T-cell (primary cell): ENCODE measurements at regions not wholly inside any gene's neighbourhood (a gene's known extent, or its start where the extent isn't known, plus 50 kb on each side); places are given as distances from the start of the nearest gene placed in this dataset.

Source experiments
- ATAC-seq, 4 experiments: fragments of 200-7000 bp in 3 of 4; fragments of 150-1000 bp in 1 of 4; cut with Tn5 transposase; replicated peaks in 1 of 4; 1 replicate in 3 of 4; 2 replicates in 1 of 4; pipeline ENCODE4 v1.10.0; 2021; ENCODE audit warnings: moderate library complexity in 3 of 4, mild to moderate bottlenecking in 2 of 4, moderate number of reproducible peaks in 1 of 4
- CTCF ChIA-PET, 2 donors: fragments of 300-600 bp; sonication (Branson Sonifier 250); formaldehyde crosslinking; loops; one replicate each; lab custom pipeline; 2022; ENCODE audit warnings: antibody characterized with exemption in 2 of 2; lab: Charles Lee
- POLR2A ChIA-PET, 2 donors: fragments of 300-600 bp; sonication (Branson Sonifier 250); formaldehyde crosslinking; loops; one replicate each; lab custom pipeline; 2022; ENCODE audit warnings: antibody characterized with exemption in 2 of 2; lab: Charles Lee
- DNase-seq, 35 experiments: peaks; one replicate each; pipeline versions ENCODE4 v3.0.0 to v3.0.0-alpha.2; 2013 to 2023
- H3K27ac ChIP-seq: one replicate; pipeline ENCODE4 v1.5.1; 2013; ENCODE audit warnings: low read length
- H3K27me3 ChIP-seq, 2 experiments: replicated peaks in 1 of 2; 1 replicate in 1 of 2; 2 replicates in 1 of 2; pipeline versions ENCODE4 v1.6.1 to v1.7.0; 2013; ENCODE audit warnings: low read length in 1 of 2, mixed read lengths in 1 of 2; ENCODE audit not compliant: control insufficient read depth in 2 of 2, insufficient read depth in 2 of 2; ENCODE audit errors: extremely low read depth in 1 of 2
- H3K36me3 ChIP-seq, 2 donors: 1 replicate in 1 of 2; 2 replicates in 1 of 2; pipeline versions ENCODE4 v1.6.1 to v1.7.0; 2013; ENCODE audit warnings: low read length in 1 of 2; ENCODE audit not compliant: control insufficient read depth in 2 of 2, insufficient read depth in 1 of 2; ENCODE audit errors: extremely low read depth in 1 of 2
- H3K4me1 ChIP-seq, 2 experiments: 1 replicate in 1 of 2; 2 replicates in 1 of 2; pipeline versions ENCODE4 v1.6.1 to v1.7.0; 2013; ENCODE audit warnings: low read length in 2 of 2, mixed read lengths in 1 of 2; ENCODE audit not compliant: insufficient read depth in 2 of 2, control insufficient read depth in 1 of 2; ENCODE audit errors: extremely low read depth in 1 of 2
- H3K4me3 ChIP-seq, 2 donors: 1 replicate in 1 of 2; 2 replicates in 1 of 2; pipeline versions ENCODE4 v1.5.1 to v1.7.0; 2013; ENCODE audit warnings: mild to moderate bottlenecking in 2 of 2, low read length in 1 of 2, moderate library complexity in 1 of 2; ENCODE audit not compliant: control insufficient read depth in 1 of 2; ENCODE audit errors: extremely low read depth in 1 of 2
- H3K9me3 ChIP-seq: 2 replicates; pipeline ENCODE4 v1.7.0; 2013
- H3K27ac Mint-ChIP-seq, 2 donors: one replicate each; pipeline ENCODE4 v1.8.0; 2020 to 2021; ENCODE audit warnings: mild to moderate bottlenecking in 2 of 2, mixed read lengths in 2 of 2
- H3K27me3 Mint-ChIP-seq, 2 donors: one replicate each; pipeline ENCODE4 v1.8.0; 2021 to 2022; ENCODE audit warnings: mixed read lengths in 2 of 2
- H3K36me3 Mint-ChIP-seq: one replicate; pipeline ENCODE4 v1.8.0; 2021; ENCODE audit warnings: mixed read lengths
- H3K4me1 Mint-ChIP-seq, 3 donors: one replicate each; pipeline ENCODE4 v1.8.0; 2020 to 2022; ENCODE audit warnings: mixed read lengths in 3 of 3, mild to moderate bottlenecking in 1 of 3
- H3K4me3 Mint-ChIP-seq, 3 donors: one replicate each; pipeline ENCODE4 v1.8.0; 2020 to 2022; ENCODE audit warnings: mild to moderate bottlenecking in 3 of 3, mixed read lengths in 3 of 3, moderate library complexity in 3 of 3
- H3K9me3 Mint-ChIP-seq, 3 donors: one replicate each; pipeline ENCODE4 v1.8.0; 2020 to 2022; ENCODE audit warnings: mixed read lengths in 3 of 3
- WGBS: methylation state at CpG from one replicate; pipeline ENCODE4 v1.1.5; 2013; ENCODE audit warnings: missing lambda C conversion rate; ENCODE audit not compliant: insufficient coverage; 5-methylcytosine and 5-hydroxymethylcytosine counted together

GRCh38 chr22:41040483-41040882 is 51.9 kb upstream of the EP300 start:
- no peaks in the 10 kb centered on the region for H3K9me3 Mint-ChIP-seq
- H3K27me3 ChIP-seq: no peaks in the 10 kb centered on the region
- no peaks in the 10 kb centered on the region for H3K36me3 Mint-ChIP-seq
- no peak for DNase-seq
- no peak overlapping the region for H3K27ac Mint-ChIP-seq
- no peaks in the 10 kb centered on the region for H3K4me1 ChIP-seq
- H3K4me3 ChIP-seq: no peak overlapping the region
- no peak for ATAC-seq
- WGBS: no CpG with 5 or more reads among the region's 1 CpG
- H3K36me3 ChIP-seq: no peaks in the 10 kb centered on the region
- ChIA-PET CTCF (no interaction called here), POLR2A (no interaction called here)
- H3K9me3 ChIP-seq: no peaks in the 10 kb centered on the region
- H3K4me3 Mint-ChIP-seq: no peak overlapping the region
- peaks cover 0 to 3% of the 10 kb centered on the region in 2 donors for H3K27me3 Mint-ChIP-seq
- H3K27ac ChIP-seq: no peak overlapping the region
- no peaks in the 10 kb centered on the region for H3K4me1 Mint-ChIP-seq

- Mint-ChIP-seq H3K27me3 (peaks cover 0 to 3% of the 10 kb centered on the region in 2 donors), H3K27ac (no peak overlapping the region), H3K36me3 (no peaks in the 10 kb centered on the region), H3K9me3 (no peaks in the 10 kb centered on the region), H3K4me3 (no peak overlapping the region), H3K4me1 (no peaks in the 10 kb centered on the region)
- Histone ChIP-seq H3K27me3 (no peaks in the 10 kb centered on the region), H3K27ac (no peak overlapping the region), H3K4me1 (no peaks in the 10 kb centered on the region), H3K36me3 (no peaks in the 10 kb centered on the region), H3K9me3 (no peaks in the 10 kb centered on the region), H3K4me3 (no peak overlapping the region)
- no CpG with 5 or more reads among the region's 5 CpGs for WGBS
- ChIA-PET CTCF (no interaction called here), POLR2A (no interaction called here)
- DNase-seq: no peak
- no peak for ATAC-seq
Observed at GRCh38 chr22:41041532-41041931, 50.9 kb upstream of the EP300 start.
